Kidney epithelial cell (primary cell): ENCODE measurements at regions not wholly inside any gene's neighbourhood (a gene's known extent, or its start where the extent isn't known, plus 50 kb on each side); places are given as distances from the start of the nearest gene placed in this dataset.
"Not testable (repeated sequence)": the region's sequence is repeated elsewhere in the genome, so short reads cannot be mapped to it uniquely, and the experiment has no call there.

ENCODE experiments used
- DNase-seq: peaks from one replicate; pipeline ENCODE4 v3.0.0-alpha.2; 2010; ENCODE audit warnings: low read depth
- H3K27me3 ChIP-seq: 2 replicates; pipeline ENCODE4 v1.6.0; 2011; ENCODE audit warnings: low read length; ENCODE audit not compliant: control insufficient read depth, insufficient read depth
- H3K36me3 ChIP-seq: 2 replicates; pipeline ENCODE4 v1.5.1; 2011; ENCODE audit warnings: low read length; ENCODE audit not compliant: control insufficient read depth, insufficient read depth
- H3K4me3 ChIP-seq: 2 replicates; pipeline ENCODE4 v1.5.1; 2011; ENCODE audit warnings: low read depth, mild to moderate bottlenecking, control low read depth, low read length
- CTCF ChIP-seq: IDR thresholded peaks from 2 replicates; pipeline ENCODE4 v1.5.1; 2011; ENCODE audit warnings: mild to moderate bottlenecking, moderate library complexity, low read length, control low read depth, inconsistent platforms; ENCODE audit not compliant: insufficient read depth, poor library complexity, severe bottlenecking

- H3K36me3 ChIP-seq = no peaks in the 10 kb centered on the region
- H3K4me3 ChIP-seq = no peak overlapping the region
- no peaks in the 10 kb centered on the region for H3K27me3 ChIP-seq
- TF ChIP-seq CTCF = no peak
- no peak for DNase-seq
Observed at GRCh38 chr3:191975936-191976335, 515.0 kb downstream of the PYDC2 start.

- no peak for DNase-seq
- no peak for TF ChIP-seq CTCF
- Histone ChIP-seq H3K36me3 (no peaks in the 10 kb centered on the region), H3K4me3 (no peak overlapping the region), H3K27me3 (no peaks in the 10 kb centered on the region)
Observed at GRCh38 chr3:191980443-191980842, 519.5 kb downstream of the PYDC2 start.

GRCh38 chr3:191982481-191982880 lies 521.5 kb downstream of the PYDC2 start:
- no peak for TF ChIP-seq CTCF
- no peaks in the 10 kb centered on the region for H3K36me3 ChIP-seq
- H3K4me3 ChIP-seq = no peak overlapping the region
- no peaks in the 10 kb centered on the region for H3K27me3 ChIP-seq
- no peak for DNase-seq

GRCh38 chr3:191985691-191986090 lies 524.7 kb downstream of the PYDC2 start:
- TF ChIP-seq CTCF = no peak
- Histone ChIP-seq H3K4me3 (no peak overlapping the region), H3K36me3 (no peaks in the 10 kb centered on the region), H3K27me3 (no peaks in the 10 kb centered on the region)
- DNase-seq = no peak

GRCh38 chr3:191987831-191988350 lies 526.9 kb downstream of the PYDC2 start:
- no peak for TF ChIP-seq CTCF
- Histone ChIP-seq H3K4me3 (no peak overlapping the region), H3K36me3 (no peaks in the 10 kb centered on the region), H3K27me3 (no peaks in the 10 kb centered on the region)
- DNase-seq = no peak

GRCh38 chr3:191993952-191994351 lies 533.0 kb downstream of the PYDC2 start:
- not testable (repeated sequence) for DNase-seq, H3K27me3 ChIP-seq, H3K4me3 ChIP-seq, H3K36me3 ChIP-seq
